Embryonic facial prominence (tissue), 1 donor: ENCODE measurements at regions not wholly inside any gene's neighbourhood (a gene's known extent, or its start where the extent isn't known, plus 50 kb on each side); places are given as distances from the start of the nearest gene placed in this dataset.
"Not testable (repeated sequence)": the region's sequence is repeated elsewhere in the genome, so short reads cannot be mapped to it uniquely, and the experiment has no call there.

Experiments used
- DNase-seq: peaks from one replicate; pipeline ENCODE4 v3.0.0-alpha.2; 2016; ENCODE audit errors: extremely low spot score

DNA sequence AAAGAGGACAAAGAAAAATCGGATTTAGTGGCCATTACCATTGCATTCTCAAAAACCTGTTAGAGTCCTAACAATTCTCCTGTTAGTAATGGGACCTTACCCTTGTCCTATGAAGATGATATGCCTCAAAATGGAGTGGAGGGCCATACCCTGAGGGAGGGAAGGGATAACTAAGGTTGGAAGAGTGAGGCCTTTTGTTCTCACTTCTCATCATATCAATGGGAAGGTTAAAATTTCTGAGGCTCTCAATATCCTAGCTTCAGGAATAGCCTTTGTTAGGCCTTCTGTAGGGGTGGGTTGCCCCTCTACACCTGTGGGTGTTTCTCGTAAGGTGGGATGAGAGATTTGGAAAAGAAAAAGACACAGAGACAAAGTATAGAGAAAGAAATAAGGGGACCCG is 109.4 kb upstream of the SGIP1 start:
- not testable (repeated sequence) for DNase-seq

DNA sequence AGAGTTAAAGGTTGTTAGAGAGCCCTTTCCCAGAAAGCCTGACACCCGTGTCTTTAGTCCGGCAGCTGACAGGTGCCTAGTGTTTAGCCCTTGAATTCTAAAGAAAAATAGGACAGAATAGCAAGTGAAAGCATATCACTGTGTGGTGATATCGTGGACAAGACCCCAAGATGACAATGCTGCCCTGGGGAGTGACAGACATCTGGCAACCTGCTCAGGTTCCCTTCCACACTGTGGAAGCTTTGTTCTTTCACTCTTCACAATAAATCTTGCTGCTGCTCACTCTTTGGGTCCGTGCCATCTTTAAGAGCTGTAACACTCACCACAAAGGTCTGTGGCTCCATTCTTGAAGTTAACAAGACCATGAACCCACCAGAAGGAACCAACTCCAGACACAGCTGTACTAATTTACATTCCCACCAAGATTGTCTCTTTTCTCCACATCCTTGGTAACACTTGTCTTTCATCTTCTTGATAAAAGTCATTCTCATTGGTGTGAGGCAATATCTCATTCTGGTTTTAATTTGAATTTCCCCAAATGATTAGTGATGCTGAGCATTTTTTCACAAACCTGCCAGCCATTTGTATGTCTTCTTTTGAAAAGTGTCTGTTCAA is 107.6 kb upstream of the SGIP1 start:
- DNase-seq: no peak

DNA sequence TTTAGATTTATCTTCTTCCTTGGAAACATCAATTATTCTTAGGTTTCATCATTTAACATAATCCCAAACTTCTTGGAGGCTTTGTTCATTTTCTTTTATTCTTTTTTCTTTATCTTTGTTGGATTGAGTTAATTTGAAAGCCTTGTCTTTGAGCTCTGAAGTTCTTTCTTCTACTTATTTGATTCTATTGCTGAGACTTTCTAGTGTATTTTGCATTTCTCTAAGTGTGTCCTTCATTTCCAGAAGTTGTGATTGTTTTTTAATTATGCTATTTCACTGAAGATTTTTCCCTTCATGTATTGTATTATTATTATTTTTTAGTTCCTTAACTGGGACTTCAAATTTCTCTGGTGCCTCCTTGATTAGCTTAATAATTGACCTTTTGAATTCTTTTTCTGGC is 103.1 kb upstream of the SGIP1 start:
- DNase-seq: not testable (repeated sequence)

DNA sequence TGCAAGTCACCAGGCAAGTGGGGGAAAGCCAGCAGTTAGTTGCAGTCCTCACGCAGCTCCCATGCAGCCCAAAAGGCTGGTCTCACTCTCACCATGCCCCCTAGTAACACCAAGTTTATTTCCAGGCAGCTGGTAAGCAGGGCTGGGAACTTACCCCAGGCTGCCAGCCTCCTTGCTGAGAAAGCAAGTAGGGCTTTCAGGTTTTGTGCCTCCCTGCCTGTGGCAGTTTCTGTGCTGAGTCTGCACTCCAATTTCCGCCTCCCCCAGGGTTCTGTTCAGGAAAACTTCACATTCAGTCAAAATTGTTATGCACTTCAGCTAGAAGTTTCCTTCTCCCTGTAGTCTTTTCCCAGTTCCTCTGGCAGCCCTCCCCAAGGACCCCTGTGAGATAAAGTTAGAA is 102.0 kb upstream of the SGIP1 start:
- DNase-seq: no peak

DNA sequence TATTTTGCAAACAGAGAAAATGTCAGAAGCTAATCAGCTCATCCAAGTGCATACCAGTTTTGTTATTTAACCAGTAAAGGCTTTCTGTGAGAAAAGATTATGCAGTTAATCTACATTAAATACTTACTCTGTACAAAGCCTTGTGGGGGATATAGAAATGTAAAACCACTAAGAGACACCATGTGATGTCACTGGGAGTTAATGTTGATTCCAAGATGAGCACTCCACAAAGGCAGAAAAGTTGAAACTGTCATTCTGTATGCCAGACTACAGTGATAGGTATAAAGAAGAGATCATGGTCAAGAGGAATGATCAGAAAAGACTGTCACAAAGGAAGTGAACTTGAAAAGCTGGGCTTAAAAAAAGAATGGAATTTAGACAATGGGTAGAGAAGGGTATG is 100.3 kb upstream of the SGIP1 start:
- DNase-seq: no peak

DNA sequence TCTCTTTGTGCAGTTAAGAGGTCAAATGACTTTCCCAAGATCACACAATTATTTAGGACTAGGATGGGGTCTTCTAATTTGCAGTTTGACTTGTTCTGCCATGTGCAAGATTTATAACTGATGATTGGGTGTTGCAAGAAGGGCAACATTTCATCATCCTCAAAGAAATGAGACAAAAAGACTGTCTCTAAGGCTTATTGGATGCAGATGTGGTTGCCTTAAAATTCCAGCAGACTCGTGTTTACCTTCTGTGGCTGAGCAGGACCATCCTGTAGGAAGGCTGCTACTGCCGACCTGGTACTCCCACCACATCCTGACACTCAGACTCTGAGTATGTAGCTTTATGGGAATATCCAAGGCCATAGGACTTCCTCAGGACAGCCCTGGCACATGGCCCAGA is 99.9 kb upstream of the SGIP1 start:
- no peak for DNase-seq

DNA sequence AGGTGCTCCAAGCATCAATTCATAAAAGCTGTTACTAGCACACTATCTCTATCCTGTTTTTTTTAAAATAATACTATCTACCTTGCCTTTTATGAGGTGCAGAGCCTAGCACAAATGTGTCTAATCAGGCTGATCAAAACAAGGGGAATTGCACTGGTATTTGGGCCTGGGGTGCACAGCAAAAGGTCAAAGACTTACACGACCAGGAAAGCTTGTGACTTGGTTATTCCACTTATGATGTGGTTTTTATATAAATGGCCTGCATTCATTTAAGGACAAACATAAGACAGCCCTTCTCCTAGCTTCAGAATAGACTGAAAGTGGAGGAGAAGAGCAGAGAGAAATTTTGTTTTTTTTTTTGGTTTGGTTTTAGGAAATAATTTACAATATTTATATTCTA is 98.4 kb upstream of the SGIP1 start:
- no peak for DNase-seq

DNA sequence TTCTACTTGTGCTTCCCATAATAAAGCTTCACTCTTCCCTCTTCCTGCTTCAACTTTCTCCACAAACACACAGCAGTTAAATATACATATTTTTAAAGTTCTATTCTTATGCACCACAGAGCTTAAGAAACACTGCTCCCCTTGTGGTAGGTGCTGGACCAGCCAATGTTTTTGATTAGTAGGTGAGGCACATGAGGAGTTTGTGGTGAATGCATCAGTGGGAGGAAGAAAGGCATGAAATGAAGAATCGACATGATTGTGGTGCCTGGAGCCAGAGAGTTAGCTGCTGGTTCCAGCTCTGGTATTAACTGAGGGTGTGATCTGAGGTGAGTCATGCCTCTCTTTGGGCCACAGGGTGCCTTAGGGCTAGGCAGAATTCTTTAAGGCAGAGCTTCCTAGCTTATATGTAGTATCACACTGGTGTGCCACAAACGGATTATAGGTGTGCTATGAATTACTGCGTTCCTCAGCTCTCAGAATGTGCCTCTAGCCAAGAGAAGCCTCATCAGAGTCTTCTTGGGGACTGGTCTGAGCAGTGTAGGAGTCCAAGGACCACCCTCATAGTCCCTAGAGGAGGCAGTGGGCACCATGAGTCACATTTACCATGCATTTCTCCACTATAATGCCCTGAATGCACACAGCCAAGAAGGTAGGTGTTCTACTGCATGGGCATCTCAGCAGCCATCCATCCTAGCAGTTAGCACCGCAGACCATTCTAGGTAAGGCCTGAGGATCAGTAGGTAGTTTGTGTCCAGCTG is 97.4 kb upstream of the SGIP1 start:
- DNase-seq: no peak

DNA sequence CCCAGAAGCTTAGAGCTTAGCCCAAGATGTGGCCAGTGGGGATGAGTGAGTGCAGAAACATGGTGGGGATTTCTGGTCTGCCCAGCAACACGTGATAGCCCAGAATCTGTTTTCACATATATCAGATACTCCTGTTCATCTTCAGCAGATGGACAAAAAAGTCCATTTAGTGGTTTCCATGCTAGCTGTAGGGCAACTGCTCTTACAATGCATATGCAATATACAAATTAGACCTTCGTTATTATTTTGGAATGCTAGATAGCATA is 96.9 kb upstream of the SGIP1 start:
- no peak for DNase-seq

DNA sequence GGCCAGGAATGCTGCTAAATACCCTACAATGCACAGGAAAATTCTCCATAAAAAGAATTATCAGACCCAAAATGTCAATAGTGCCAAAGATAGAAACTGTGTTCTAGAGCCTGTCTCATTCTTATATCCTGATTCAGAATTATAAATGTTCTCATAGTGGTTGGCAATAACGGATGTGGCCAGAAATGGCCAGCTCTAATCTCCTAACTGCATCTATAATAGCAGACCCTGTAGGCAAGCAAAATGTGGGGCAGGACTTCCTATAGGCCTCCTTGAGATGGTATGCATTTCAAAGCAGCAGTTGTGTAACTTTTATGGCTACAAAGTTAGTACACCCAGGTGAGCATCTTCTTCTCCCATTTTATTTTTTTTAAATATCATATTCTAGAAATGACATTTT is 95.9 kb upstream of the SGIP1 start:
- no peak for DNase-seq

DNA sequence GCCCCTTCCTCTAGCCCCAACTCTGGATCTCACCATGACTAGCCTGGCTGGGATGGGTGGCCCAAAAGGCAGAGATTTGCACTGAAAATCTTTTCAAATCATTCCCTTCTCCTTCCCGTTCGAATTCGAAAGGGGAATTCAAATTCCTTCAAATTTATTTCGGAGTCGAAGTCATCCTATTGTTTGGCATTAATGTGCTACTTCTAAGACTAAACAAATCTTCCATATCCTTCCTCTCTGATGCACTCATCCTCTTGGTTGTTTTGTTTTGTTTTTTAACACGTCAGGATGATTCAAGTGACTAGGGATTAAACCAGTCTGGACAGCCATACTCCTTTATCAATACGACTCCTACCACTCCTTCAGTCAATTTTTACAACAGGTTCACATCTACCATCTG is 95.5 kb upstream of the SGIP1 start:
- DNase-seq: no peak

DNA sequence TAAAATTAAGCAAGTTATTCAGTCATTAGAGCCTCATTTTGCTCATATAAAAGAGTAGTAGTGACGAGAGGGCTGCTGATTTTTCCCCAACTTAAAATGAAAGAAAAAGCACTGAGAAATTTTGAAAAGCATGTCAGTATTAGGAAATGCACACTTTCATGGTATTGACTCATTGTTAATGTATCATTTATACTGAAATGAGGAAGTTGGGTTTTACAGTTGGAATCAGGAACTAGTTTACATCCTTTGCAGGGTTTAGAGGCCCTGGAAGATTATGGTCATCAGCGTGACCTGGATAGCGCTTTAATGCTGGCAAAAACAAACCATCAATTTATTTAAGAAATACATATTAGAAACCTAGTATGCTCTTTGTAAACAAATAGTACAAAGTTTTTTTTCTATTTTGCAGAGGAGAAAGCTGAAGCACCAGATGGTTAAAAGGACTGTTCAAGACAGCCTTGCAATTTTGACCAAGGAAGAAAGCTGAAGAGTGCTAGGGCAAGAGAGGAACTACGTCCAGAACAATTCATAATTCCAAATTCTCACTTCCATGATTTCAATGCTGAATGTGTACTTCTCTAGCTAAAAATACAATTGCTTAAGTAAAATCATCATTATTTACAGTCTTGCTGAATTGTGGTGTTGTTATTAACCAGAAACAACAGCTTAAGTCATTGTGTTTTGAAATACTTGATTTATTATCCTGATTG is 94.8 kb upstream of the SGIP1 start:
- DNase-seq: no peak

DNA sequence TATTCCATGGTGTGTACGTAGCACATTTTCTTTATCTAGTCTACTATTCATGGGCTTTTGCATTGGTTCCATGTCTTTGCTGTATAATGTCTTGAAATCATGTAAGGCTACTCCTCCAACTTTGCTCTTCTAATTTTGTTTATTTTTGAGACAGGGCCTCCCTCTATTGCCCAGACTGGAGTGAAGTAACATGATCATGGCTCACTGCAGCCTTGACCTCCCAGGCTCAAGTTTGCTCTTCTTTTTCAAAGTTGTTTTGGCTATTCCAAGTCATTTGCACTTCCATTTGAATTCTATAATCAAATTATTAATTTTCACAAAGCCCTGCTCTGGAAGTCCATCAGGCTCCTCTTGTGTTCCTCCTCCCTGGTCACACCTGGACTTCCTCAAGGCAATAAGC is 90.2 kb upstream of the SGIP1 start:
- no peak for DNase-seq

DNA sequence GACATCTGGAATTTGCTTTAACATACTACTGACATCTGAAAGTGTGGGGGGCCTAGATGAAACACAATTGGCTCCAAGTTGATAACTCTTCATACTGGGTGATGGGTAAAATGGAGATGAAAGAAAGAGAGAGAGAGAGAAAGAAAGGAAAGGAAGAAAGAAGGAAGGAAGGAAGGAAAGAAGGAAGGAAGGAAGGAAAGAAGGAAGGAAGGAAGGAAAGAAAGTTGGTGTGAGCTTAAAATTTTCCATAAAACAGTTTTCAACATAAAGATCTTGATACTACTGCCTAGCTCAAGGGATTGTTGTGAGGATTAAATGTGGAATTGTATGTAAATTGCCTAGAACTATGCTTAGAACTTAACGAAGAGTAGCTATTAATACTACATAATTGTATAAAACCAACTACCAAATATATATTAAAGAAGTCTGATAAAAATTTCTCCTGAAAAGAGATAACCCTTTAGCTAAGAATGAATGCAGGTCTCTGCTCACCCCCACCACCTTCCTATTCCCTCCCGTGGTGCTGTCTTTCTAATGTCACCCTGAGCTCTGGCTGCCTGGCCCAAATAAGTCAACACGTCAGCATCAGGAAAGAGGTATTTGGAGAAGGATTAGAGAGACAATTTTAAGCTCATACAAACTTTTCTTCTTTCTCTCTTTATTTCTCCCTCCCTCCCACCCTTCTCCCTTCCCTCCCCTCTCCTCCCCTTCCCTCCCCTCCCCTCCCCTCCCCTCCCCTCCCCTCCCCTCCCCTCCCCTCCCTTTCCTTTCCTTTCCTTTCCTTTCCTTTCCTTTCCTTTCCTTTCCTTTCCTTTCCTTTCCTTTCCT is 89.3 kb upstream of the SGIP1 start:
- DNase-seq: no peak

DNA sequence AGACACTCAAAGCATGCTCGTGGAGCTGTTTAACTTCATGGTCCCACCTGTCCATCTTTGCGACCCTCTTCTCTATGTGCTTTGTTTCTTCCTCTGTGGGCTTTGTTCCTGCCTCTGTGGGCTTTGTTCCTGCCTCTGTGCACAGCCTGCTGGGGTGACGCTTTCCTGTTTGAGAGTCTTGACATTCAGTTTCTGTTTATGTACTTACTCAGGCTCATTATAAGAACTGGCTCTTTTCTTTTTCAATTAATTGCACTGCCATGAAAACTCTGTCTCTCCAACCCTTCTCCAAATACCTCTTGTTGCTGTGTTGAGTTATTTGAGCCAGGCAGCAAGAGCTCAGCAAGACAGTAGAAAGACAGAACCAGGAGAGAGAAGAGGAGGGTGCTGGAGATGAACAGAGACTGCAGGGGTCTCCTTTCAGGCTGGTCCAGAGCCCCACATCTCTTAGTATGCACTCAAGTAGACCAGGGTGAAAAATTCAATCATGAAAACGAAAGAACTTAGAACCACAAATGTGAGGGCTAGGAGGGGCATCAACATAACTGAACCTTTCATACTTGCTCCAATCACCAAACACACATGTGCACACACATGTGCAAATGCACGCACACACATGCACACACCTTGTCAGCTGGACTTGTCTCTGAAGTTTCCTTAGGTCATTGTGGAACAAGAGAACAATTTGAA is 88.3 kb upstream of the SGIP1 start:
- DNase-seq: no peak

DNA sequence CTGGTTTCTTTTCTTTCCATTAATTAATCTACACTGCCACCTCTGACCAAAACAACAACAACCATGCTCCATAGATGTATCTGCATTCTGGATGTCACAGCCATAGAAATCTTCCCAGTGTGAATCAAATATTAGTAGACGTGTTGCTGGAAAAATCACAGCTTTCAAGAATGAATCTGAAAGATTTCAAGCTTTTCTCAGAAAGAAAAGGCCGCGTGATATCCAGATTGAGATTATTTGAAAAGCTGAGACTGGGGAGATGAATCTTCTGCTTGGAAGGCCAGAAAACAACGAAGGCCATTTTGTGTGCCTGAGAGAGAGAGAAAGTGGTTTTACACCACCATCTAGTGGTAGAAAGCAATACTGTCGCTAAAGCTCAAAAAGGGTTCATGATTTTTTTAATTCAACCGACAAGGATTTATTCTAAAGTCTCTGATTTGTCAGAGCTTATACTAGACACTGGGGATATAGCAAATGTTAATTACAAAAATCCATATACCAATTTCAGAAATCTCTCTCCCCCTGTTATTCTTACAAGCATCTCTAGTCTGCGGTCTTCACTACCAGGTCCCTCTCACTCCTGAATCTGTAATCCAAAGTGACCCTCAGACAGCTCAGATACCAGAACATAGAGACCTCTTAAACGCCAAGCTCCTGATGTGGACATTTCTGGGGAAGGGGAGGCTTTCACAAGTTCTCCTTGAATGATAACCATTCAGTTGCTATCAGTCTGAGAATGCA is 87.5 kb upstream of the SGIP1 start:
- peak; percentile 70 for DNase-seq

DNA sequence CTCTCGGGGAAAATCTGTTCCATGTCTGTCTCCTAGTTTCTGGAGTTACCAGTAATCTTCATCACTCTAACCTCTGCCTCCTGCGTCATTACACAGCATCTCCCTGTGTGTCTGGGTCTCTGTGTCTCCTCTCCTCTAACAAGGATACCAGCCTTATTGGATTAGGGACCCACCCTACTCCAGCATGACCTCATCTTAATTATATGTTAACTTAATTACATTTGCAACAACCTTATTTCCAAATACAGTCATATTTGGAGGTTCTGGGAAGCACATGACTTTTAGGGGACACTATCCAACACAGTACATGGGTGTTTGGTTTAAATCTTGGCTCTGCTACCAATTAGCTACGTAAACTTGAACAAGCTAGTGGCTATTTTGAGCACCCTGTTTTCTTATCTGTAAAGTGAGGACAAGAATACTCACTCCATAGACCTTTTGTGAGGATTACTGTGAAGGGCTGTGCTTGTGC is 83.9 kb upstream of the SGIP1 start:
- DNase-seq: no peak

DNA sequence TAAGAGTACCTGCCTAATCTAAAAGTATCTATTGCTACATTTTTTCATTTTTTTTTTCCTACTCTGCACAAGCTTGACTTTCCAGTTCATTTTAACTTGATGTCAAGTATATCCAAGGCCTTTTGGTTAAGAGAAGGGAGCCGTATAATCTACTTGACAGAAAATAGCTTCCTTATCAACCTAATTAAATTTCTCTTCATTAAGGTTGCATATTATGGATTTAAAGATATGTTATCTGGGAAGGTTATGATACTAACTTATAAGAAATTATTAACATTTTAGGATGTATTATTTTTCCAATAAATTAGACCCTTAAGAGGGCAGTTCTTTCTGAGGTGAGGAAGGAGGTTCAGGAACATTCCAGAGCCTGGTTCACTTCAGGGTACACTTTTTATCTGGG is 83.1 kb upstream of the SGIP1 start:
- no peak for DNase-seq

DNA sequence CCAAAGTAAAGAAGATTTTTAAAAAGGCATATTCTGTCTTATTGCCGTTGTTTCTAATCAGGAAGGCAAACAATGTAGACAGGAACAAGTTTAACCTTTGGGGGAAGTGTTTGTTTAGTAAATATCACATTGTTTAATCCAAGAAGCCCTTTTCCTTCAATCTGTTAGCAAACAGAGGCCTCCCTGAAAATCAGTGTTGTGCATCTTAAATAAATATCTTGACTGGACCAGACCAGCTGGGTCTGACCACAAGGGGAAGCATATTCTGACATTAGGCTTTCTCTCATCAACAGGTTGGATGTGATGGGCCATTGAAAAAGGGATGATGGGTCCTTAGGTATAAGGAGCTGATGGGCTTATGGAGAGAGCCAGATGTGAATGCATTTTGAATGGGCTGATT is 81.8 kb upstream of the SGIP1 start:
- DNase-seq: no peak

DNA sequence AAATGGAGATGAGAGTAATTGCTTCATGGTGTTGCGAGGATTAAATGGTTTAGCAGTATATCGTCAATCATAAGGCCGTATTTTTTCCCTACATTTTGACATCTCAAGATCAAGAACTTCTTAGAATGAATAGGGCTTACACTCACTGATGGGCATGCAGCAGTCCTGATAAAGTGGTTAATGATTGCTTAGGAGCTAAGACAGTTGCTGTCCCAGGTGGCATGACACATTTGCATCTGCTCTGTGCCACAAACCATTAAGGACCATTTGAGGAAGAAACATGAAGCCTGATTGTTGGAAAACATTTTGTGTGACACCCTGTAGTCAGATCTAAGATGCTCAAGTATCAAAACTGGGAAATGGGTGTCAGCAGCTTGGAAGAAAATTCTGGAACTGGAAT is 81.0 kb upstream of the SGIP1 start:
- DNase-seq: no peak

DNA sequence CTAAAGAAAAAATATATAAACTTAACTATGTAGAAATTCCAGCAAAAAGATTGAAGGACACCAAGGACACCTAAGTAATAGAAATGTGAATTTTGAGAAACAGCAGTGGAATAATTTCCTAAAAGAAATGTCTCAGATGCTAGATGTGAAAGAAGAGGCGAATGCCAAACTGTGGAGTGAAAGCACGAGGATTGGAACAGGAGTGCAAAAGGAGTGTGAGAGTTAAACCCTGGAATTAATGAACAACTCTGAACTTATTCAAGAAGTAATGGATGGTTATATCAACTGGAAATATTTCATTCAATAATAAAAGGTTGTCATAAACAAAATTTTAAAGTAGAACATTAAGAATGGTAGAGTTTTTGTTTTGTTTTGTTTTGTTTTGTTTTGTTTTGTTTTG is 78.5 kb upstream of the SGIP1 start:
- DNase-seq: no peak
